ENCODE measurements at regions not wholly inside any gene's neighbourhood (a gene's known extent, or its start where the extent isn't known, plus 50 kb on each side); places are given as distances from the start of the nearest gene placed in this dataset.

- Histone ChIP-seq H3K27me3 (ENCODE audit: insufficient read depth, low read length) (no peaks in the 10 kb centered on the region), H3K79me2 (ENCODE audit: insufficient read depth, low read length) (no peaks in the 10 kb centered on the region), H3K27ac (ENCODE audit: low read depth, low read length) (no peak overlapping the region), H3K4me3 (replicated peaks in 1 of 2; ENCODE audit: low read depth in 1 of 2, low read length in 2 of 2) (no peak overlapping the region), H3K9me3 (ENCODE audit: control insufficient read depth in 1 of 2, insufficient read depth in 1 of 2, low read depth in 1 of 2, low read length in 2 of 2) (no peaks in the 10 kb centered on the region), H3K4me1 (ENCODE audit: control insufficient read depth in 1 of 2, insufficient read depth in 2 of 2, low read length in 2 of 2) (peaks cover 6 to 44% of the 10 kb centered on the region in 2 experiments), H3K36me3 (ENCODE audit: control insufficient read depth in 1 of 2, insufficient read depth in 2 of 2, low read length in 2 of 2) (no peaks in the 10 kb centered on the region), H2AFZ (ENCODE audit: low read depth, low read length, poor library complexity, severe bottlenecking) (peak overlapping the region; percentile 27), H3K4me2 (ENCODE audit: low read length) (peak overlapping the region; percentile 46), H3K9ac (ENCODE audit: low read length) (no peak overlapping the region), H3K9me2 (ENCODE audit: insufficient read depth) (no peaks in the 10 kb centered on the region), H4K20me1 (ENCODE audit: insufficient read depth) (no peaks in the 10 kb centered on the region)
- CTCF ChIA-PET, result no interaction called here
- POLR2A ChIA-PET, result no interaction called here
- RAD21 ChIA-PET (ENCODE audit: low non-redundant PET in 1 of 2, low total read pairs in 2 of 2, uncharacterized antibody in 2 of 2, unreplicated experiment in 2 of 2), result no interaction called here
- no peak for TF ChIP-seq EGR1 (IDR thresholded peaks at IDR 0.05; ENCODE audit: low read depth)
- TF ChIP-seq FOSL1 (IDR thresholded peaks at IDR 0.05; ENCODE audit: low read depth), result peak; percentile 38; the same call in 1 of the 2 replicates
- no peak for TF ChIP-seq SP1 (IDR thresholded peaks at IDR 0.05; ENCODE audit: low read depth)
- no peak for TF ChIP-seq TCF7L2 (IDR thresholded peaks at IDR 0.05; ENCODE audit: borderline replicate concordance, extremely low read depth, insufficient read depth, insufficient read length)
- DNase-seq (ENCODE audit: low read depth, low spot score) (no peak), ATAC-seq (peak; percentile 60; the same call in 1 of the 2 replicates)
- intact Hi-C loops (cut with micrococcal nuclease), result no loop called here
- no TSS peak for BruUV-seq (replicated peaks)
Measured at GRCh38 chr7:106486331-106486730, 174.6 kb downstream of the CCDC71L start.

- Histone ChIP-seq H4K20me1 (ENCODE audit: insufficient read depth) (no peaks in the 10 kb centered on the region), H3K9ac (ENCODE audit: low read length) (no peak overlapping the region), H3K4me1 (ENCODE audit: control insufficient read depth in 1 of 2, insufficient read depth in 2 of 2, low read length in 2 of 2) (peaks cover 6 to 44% of the 10 kb centered on the region in 2 experiments), H3K27me3 (ENCODE audit: insufficient read depth, low read length) (no peaks in the 10 kb centered on the region), H3K27ac (ENCODE audit: low read depth, low read length) (no peak overlapping the region), H3K79me2 (ENCODE audit: insufficient read depth, low read length) (no peaks in the 10 kb centered on the region), H3K36me3 (ENCODE audit: control insufficient read depth in 1 of 2, insufficient read depth in 2 of 2, low read length in 2 of 2) (no peaks in the 10 kb centered on the region), H3K4me3 (replicated peaks in 1 of 2; ENCODE audit: low read depth in 1 of 2, low read length in 2 of 2) (no peak overlapping the region), H3K9me3 (ENCODE audit: control insufficient read depth in 1 of 2, insufficient read depth in 1 of 2, low read depth in 1 of 2, low read length in 2 of 2) (no peaks in the 10 kb centered on the region), H3K4me2 (ENCODE audit: low read length) (peak overlapping the region; percentile 46), H3K9me2 (ENCODE audit: insufficient read depth) (no peaks in the 10 kb centered on the region), H2AFZ (ENCODE audit: low read depth, low read length, poor library complexity, severe bottlenecking) (peak overlapping the region; percentile 27)
- ATAC-seq (no peak), DNase-seq (ENCODE audit: low read depth, low spot score) (no peak)
- POLR2A ChIA-PET, result no interaction called here
- no TSS peak for BruUV-seq (replicated peaks)
- intact Hi-C loops (cut with micrococcal nuclease), result no loop called here
- RAD21 ChIA-PET (ENCODE audit: low non-redundant PET in 1 of 2, low total read pairs in 2 of 2, uncharacterized antibody in 2 of 2, unreplicated experiment in 2 of 2), result no interaction called here
- CTCF ChIA-PET, result no interaction called here
- TF ChIP-seq ZNF274 (IDR thresholded peaks at IDR 0.05; ENCODE audit: low read depth, low read length) (no peak), SRF (IDR thresholded peaks at IDR 0.05; ENCODE audit: low read depth) (no peak), FOSL1 (IDR thresholded peaks at IDR 0.05; ENCODE audit: low read depth) (no peak), POLR2AphosphoS5 (IDR thresholded peaks at IDR 0.05; ENCODE audit: low read depth, low read length) (no peak), YY1 (IDR thresholded peaks at IDR 0.05; ENCODE audit: extremely low read depth, insufficient replicate concordance, low read depth, low read length) (no peak), EZH2 (IDR thresholded peaks at IDR 0.05) (no peak), ELF1 (IDR thresholded peaks at IDR 0.05; ENCODE audit: borderline replicate concordance, low read depth) (no peak), POLR2A (IDR thresholded peaks at IDR 0.05; ENCODE audit: borderline replicate concordance, extremely low read depth, insufficient read depth, insufficient read length) (no peak), MAX (IDR thresholded peaks at IDR 0.05) (no peak), ZFX (IDR thresholded peaks at IDR 0.05) (no peak), CTCF (IDR thresholded peaks at IDR 0.05 in 2 of 3, conservative IDR thresholded peaks at IDR 0.05 in 1 of 3; ENCODE audit: borderline replicate concordance in 1 of 3, insufficient read depth in 1 of 3, low read depth in 2 of 3, low read length in 2 of 3) (no peak), SP1 (IDR thresholded peaks at IDR 0.05; ENCODE audit: low read depth) (no peak), EZH2phosphoT487 (IDR thresholded peaks at IDR 0.05; ENCODE audit: borderline replicate concordance) (no peak), CBX3 (IDR thresholded peaks at IDR 0.05; ENCODE audit: low read depth) (no peak), ATF3 (IDR thresholded peaks at IDR 0.05) (no peak), EGR1 (IDR thresholded peaks at IDR 0.05; ENCODE audit: low read depth) (no peak), SIN3A (IDR thresholded peaks at IDR 0.05; ENCODE audit: low read depth) (no peak)
Measured at GRCh38 chr7:106485919-106486318, 175.0 kb downstream of the CCDC71L start.

Data from HCT116 (cell line).